ENCODE measurements at regions not wholly inside any gene's neighbourhood (a gene's known extent, or its start where the extent isn't known, plus 50 kb on each side); places are given as distances from the start of the nearest gene placed in this dataset.

DNA sequence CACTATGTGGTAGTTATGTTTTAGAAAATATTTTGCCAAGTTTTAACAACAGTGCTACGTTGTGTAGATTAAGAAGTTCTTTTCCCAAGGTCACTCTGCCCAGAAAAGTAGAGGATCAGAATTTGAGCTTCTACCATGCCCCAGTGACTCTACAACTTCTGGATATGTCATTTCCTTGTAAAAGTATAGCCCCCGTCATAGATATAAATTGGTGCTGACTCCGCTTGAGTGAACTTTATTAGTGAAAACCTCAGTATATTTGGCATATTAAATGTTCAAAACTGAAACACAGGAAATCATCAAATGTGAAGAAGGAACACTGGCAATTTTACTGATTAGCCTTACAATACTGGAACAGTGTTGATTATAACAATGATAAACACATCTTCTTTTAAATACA is 256.7 kb upstream of the UBE2E3 start:
- Histone ChIP-seq H2AFZ (ENCODE audit: low read length) (no peak overlapping the region), H3K36me3 (replicated peaks in 1 of 2; ENCODE audit: control insufficient read depth in 2 of 2, insufficient read depth in 2 of 2, low read length in 2 of 2) (no peaks in the 10 kb centered on the region), H3K4me1 (ENCODE audit: control insufficient read depth in 2 of 2, insufficient read depth in 1 of 2, low read depth in 1 of 2, low read length in 2 of 2) (no peaks in the 10 kb centered on the region), H4K8ac (ENCODE audit: low read depth, low read length) (no peak overlapping the region), H3K14ac (ENCODE audit: low read length) (no peak overlapping the region), H3K4ac (ENCODE audit: low read length) (no peak overlapping the region), H3K27ac (replicated peaks; ENCODE audit: low read length) (no peak overlapping the region), H2BK120ac (ENCODE audit: low read depth, low read length) (no peak overlapping the region), H3K79me1 (ENCODE audit: low read depth, low read length) (no peaks in the 10 kb centered on the region), H2AK5ac (ENCODE audit: low read depth, low read length) (no peak overlapping the region), H2BK15ac (ENCODE audit: low read length) (no peak overlapping the region), H4K91ac (ENCODE audit: low read depth, low read length, poor library complexity) (no peak overlapping the region), H3K9ac (ENCODE audit: low read depth, low read length, poor library complexity) (no peak overlapping the region), H3K4me3 (ENCODE audit: low read length in 2 of 2) (no peak overlapping the region), H3K23ac (ENCODE audit: low read depth, low read length, poor library complexity) (no peak overlapping the region), H3K4me2 (ENCODE audit: insufficient read depth, low read length, poor library complexity, severe bottlenecking) (no peak overlapping the region), H3K18ac (ENCODE audit: low read length) (no peak overlapping the region), H2BK5ac (ENCODE audit: low read length) (no peak overlapping the region), H3K9me3 (replicated peaks in 1 of 2; ENCODE audit: control insufficient read depth in 2 of 2, insufficient read depth in 1 of 2, low read depth in 1 of 2, low read length in 2 of 2) (no peaks in the 10 kb centered on the region), H3K27me3 (ENCODE audit: control insufficient read depth in 3 of 3, insufficient read depth in 3 of 3, low read depth in 1 of 3, low read length in 3 of 3) (no peaks in the 10 kb centered on the region), H2BK12ac (ENCODE audit: low read length) (no peak overlapping the region)
- WGBS, 2 donors (ENCODE audit: extremely low coverage in 2 of 2, insufficient read length in 2 of 2, insufficient replicate concordance in 1 of 2), result no CpG with 5 or more reads among the region's 3 CpGs
- no peak for DNase-seq (ENCODE audit: low spot score)

- WGBS, 2 donors (ENCODE audit: extremely low coverage in 2 of 2, insufficient read length in 2 of 2, insufficient replicate concordance in 1 of 2), result no CpG with 5 or more reads among the region's 2 CpGs
- no peak for DNase-seq (ENCODE audit: low spot score)
- H2BK12ac ChIP-seq (ENCODE audit: low read length), result no peak overlapping the region
Observed at GRCh38 chr2:180722551-180723239, 257.7 kb upstream of the UBE2E3 start.

GRCh38 chr2:180720829-180721228 is 259.6 kb upstream of the UBE2E3 start:
- no peaks in the 10 kb centered on the region for H3K36me3 ChIP-seq (replicated peaks in 1 of 2; ENCODE audit: control insufficient read depth in 2 of 2, insufficient read depth in 2 of 2, low read length in 2 of 2)
- no peak overlapping the region for H2BK5ac ChIP-seq (ENCODE audit: low read length)
- no peak overlapping the region for H3K27ac ChIP-seq (replicated peaks; ENCODE audit: low read length)
- WGBS, 2 donors (ENCODE audit: extremely low coverage in 2 of 2, insufficient read length in 2 of 2, insufficient replicate concordance in 1 of 2), result no CpG with 5 or more reads among the region's 1 CpG
- H3K27me3 ChIP-seq (ENCODE audit: control insufficient read depth in 3 of 3, insufficient read depth in 3 of 3, low read depth in 1 of 3, low read length in 3 of 3), result no peaks in the 10 kb centered on the region
- no peaks in the 10 kb centered on the region for H3K79me1 ChIP-seq (ENCODE audit: low read depth, low read length)
- no peak overlapping the region for H4K91ac ChIP-seq (ENCODE audit: low read depth, low read length, poor library complexity)
- H2BK12ac ChIP-seq (ENCODE audit: low read length), result no peak overlapping the region
- no peaks in the 10 kb centered on the region for H3K4me1 ChIP-seq (ENCODE audit: control insufficient read depth in 2 of 2, insufficient read depth in 1 of 2, low read depth in 1 of 2, low read length in 2 of 2)
- no peak overlapping the region for H3K23ac ChIP-seq (ENCODE audit: low read depth, low read length, poor library complexity)
- H4K8ac ChIP-seq (ENCODE audit: low read depth, low read length), result no peak overlapping the region
- no peak overlapping the region for H3K18ac ChIP-seq (ENCODE audit: low read length)
- no peak overlapping the region for H2BK15ac ChIP-seq (ENCODE audit: low read length)
- no peak overlapping the region for H3K4me2 ChIP-seq (ENCODE audit: insufficient read depth, low read length, poor library complexity, severe bottlenecking)
- no peak overlapping the region for H2AFZ ChIP-seq (ENCODE audit: low read length)
- H3K4me3 ChIP-seq (ENCODE audit: low read length in 2 of 2), result no peak overlapping the region
- H3K9me3 ChIP-seq (replicated peaks in 1 of 2; ENCODE audit: control insufficient read depth in 2 of 2, insufficient read depth in 1 of 2, low read depth in 1 of 2, low read length in 2 of 2), result no peaks in the 10 kb centered on the region
- no peak for DNase-seq (ENCODE audit: low spot score)
- H2AK5ac ChIP-seq (ENCODE audit: low read depth, low read length), result no peak overlapping the region
- no peak overlapping the region for H3K4ac ChIP-seq (ENCODE audit: low read length)
- H2BK120ac ChIP-seq (ENCODE audit: low read depth, low read length), result no peak overlapping the region
- no peak overlapping the region for H3K14ac ChIP-seq (ENCODE audit: low read length)
- no peak overlapping the region for H3K9ac ChIP-seq (ENCODE audit: low read depth, low read length, poor library complexity)

More at GRCh38 chr2:180722551-180723239, 257.7 kb upstream of the UBE2E3 start:
- H2BK120ac ChIP-seq (ENCODE audit: low read depth, low read length), result no peak overlapping the region
- H2AK5ac ChIP-seq (ENCODE audit: low read depth, low read length), result no peak overlapping the region
- no peak overlapping the region for H3K4ac ChIP-seq (ENCODE audit: low read length)
- no peaks in the 10 kb centered on the region for H3K4me1 ChIP-seq (ENCODE audit: control insufficient read depth in 2 of 2, insufficient read depth in 1 of 2, low read depth in 1 of 2, low read length in 2 of 2)
- H3K36me3 ChIP-seq (replicated peaks in 1 of 2; ENCODE audit: control insufficient read depth in 2 of 2, insufficient read depth in 2 of 2, low read length in 2 of 2), result no peaks in the 10 kb centered on the region
- H3K18ac ChIP-seq (ENCODE audit: low read length), result no peak overlapping the region
- H3K9me3 ChIP-seq (replicated peaks in 1 of 2; ENCODE audit: control insufficient read depth in 2 of 2, insufficient read depth in 1 of 2, low read depth in 1 of 2, low read length in 2 of 2), result no peaks in the 10 kb centered on the region
- no peak overlapping the region for H3K27ac ChIP-seq (replicated peaks; ENCODE audit: low read length)
- no peaks in the 10 kb centered on the region for H3K27me3 ChIP-seq (ENCODE audit: control insufficient read depth in 3 of 3, insufficient read depth in 3 of 3, low read depth in 1 of 3, low read length in 3 of 3)
- H4K91ac ChIP-seq (ENCODE audit: low read depth, low read length, poor library complexity), result no peak overlapping the region
- H3K4me2 ChIP-seq (ENCODE audit: insufficient read depth, low read length, poor library complexity, severe bottlenecking), result no peak overlapping the region
- H2BK5ac ChIP-seq (ENCODE audit: low read length), result no peak overlapping the region
- no peak overlapping the region for H3K23ac ChIP-seq (ENCODE audit: low read depth, low read length, poor library complexity)
- H4K8ac ChIP-seq (ENCODE audit: low read depth, low read length), result no peak overlapping the region
- H3K14ac ChIP-seq (ENCODE audit: low read length), result no peak overlapping the region
- H2BK15ac ChIP-seq (ENCODE audit: low read length), result no peak overlapping the region
- no peaks in the 10 kb centered on the region for H3K79me1 ChIP-seq (ENCODE audit: low read depth, low read length)
- no peak overlapping the region for H2AFZ ChIP-seq (ENCODE audit: low read length)
- H3K4me3 ChIP-seq (ENCODE audit: low read length in 2 of 2), result no peak overlapping the region
- no peak overlapping the region for H3K9ac ChIP-seq (ENCODE audit: low read depth, low read length, poor library complexity)

DNA sequence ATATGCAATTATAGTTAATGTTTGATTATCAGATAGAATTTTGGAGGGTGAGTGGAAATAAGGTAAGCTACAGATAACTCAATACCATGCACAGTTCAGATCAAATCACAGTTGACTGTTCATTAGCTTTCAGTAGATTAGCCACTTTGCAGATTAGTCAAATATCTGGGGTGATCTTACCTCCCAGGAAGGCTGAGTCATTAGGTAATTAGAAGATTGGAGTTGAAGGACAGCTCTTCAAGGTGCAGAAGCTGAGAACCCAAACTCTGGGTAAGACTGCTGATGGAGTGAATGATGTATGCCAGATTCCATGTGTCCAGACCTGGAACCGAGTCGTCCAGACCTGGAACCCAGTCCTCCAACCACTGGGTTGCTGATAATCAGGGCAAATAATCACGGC is 262.8 kb upstream of the UBE2E3 start:
- Histone ChIP-seq H2BK15ac (ENCODE audit: low read length) (no peak overlapping the region), H3K14ac (ENCODE audit: low read length) (no peak overlapping the region), H2AK5ac (ENCODE audit: low read depth, low read length) (no peak overlapping the region), H2BK12ac (ENCODE audit: low read length) (no peak overlapping the region), H3K79me1 (ENCODE audit: low read depth, low read length) (no peaks in the 10 kb centered on the region), H3K4me1 (ENCODE audit: control insufficient read depth in 2 of 2, insufficient read depth in 1 of 2, low read depth in 1 of 2, low read length in 2 of 2) (no peaks in the 10 kb centered on the region), H3K4ac (ENCODE audit: low read length) (no peak overlapping the region), H3K9me3 (replicated peaks in 1 of 2; ENCODE audit: control insufficient read depth in 2 of 2, insufficient read depth in 1 of 2, low read depth in 1 of 2, low read length in 2 of 2) (peaks cover 0 to 1% of the 10 kb centered on the region in 2 donors), H3K18ac (ENCODE audit: low read length) (no peak overlapping the region), H2BK5ac (ENCODE audit: low read length) (no peak overlapping the region), H3K36me3 (replicated peaks in 1 of 2; ENCODE audit: control insufficient read depth in 2 of 2, insufficient read depth in 2 of 2, low read length in 2 of 2) (no peaks in the 10 kb centered on the region), H3K23ac (ENCODE audit: low read depth, low read length, poor library complexity) (no peak overlapping the region), H3K27me3 (ENCODE audit: control insufficient read depth in 3 of 3, insufficient read depth in 3 of 3, low read depth in 1 of 3, low read length in 3 of 3) (no peaks in the 10 kb centered on the region), H3K4me3 (ENCODE audit: low read length in 2 of 2) (no peak overlapping the region), H3K4me2 (ENCODE audit: insufficient read depth, low read length, poor library complexity, severe bottlenecking) (no peak overlapping the region), H2AFZ (ENCODE audit: low read length) (no peak overlapping the region), H3K27ac (replicated peaks; ENCODE audit: low read length) (no peak overlapping the region), H4K8ac (ENCODE audit: low read depth, low read length) (no peak overlapping the region), H2BK120ac (ENCODE audit: low read depth, low read length) (no peak overlapping the region), H4K91ac (ENCODE audit: low read depth, low read length, poor library complexity) (no peak overlapping the region), H3K9ac (ENCODE audit: low read depth, low read length, poor library complexity) (no peak overlapping the region)
- DNase-seq (ENCODE audit: low spot score), result no peak
- WGBS, 2 donors (ENCODE audit: extremely low coverage in 2 of 2, insufficient read length in 2 of 2, insufficient replicate concordance in 1 of 2), result no CpG with 5 or more reads among the region's 3 CpGs

Measured in neuronal stem cell (in vitro differentiated cells).